Peyer's patch (tissue), 4 donors: ENCODE measurements at regions not wholly inside any gene's neighbourhood (a gene's known extent, or its start where the extent isn't known, plus 50 kb on each side); places are given as distances from the start of the nearest gene placed in this dataset.

ENCODE experiments used
- DNase-seq, 3 donors: peaks; one replicate each; pipeline ENCODE4 v3.0.0-alpha.2; 2017 to 2019
- H3K27ac ChIP-seq, 4 donors: fragments of 200-600 bp; sonication (generic); one replicate each; pipeline ENCODE4 v1.5.1; 2016 to 2019
- H3K27me3 ChIP-seq, 2 donors: fragments of 200-600 bp; sonication (generic); one replicate each; pipeline ENCODE4 v1.5.1; 2019
- H3K36me3 ChIP-seq, 3 donors: fragments of 200-600 bp; sonication (generic); one replicate each; pipeline ENCODE4 v1.5.1; 2016 to 2019
- H3K4me1 ChIP-seq, 4 donors: fragments of 200-600 bp; sonication (generic); one replicate each; pipeline ENCODE4 v1.5.1; 2016 to 2019
- H3K4me3 ChIP-seq, 4 donors: fragments of 200-600 bp; sonication (generic); 1 replicate in 3 of 4; 2 replicates in 1 of 4; pipeline ENCODE4 v1.5.1; 2016 to 2019; ENCODE audit warnings: mild to moderate bottlenecking in 1 of 4
- H3K9me3 ChIP-seq, 4 donors: fragments of 200-600 bp; sonication (generic); one replicate each; pipeline ENCODE4 v1.5.1; 2016 to 2019; ENCODE audit warnings: mild to moderate bottlenecking in 1 of 4
- POLR2A ChIP-seq, 2 donors: fragments of 450-650 bp; IDR thresholded peaks; one replicate each; pipeline ENCODE4 v1.5.1; 2017; ENCODE audit warnings: antibody characterized with exemption in 2 of 2, mild to moderate bottlenecking in 2 of 2, moderate library complexity in 2 of 2
- TF ChIP-seq, protein P1 (sequence below), 6 experiments: fragments of 450-650 bp in 4 of 6; fragments of 200-600 bp in 2 of 6; sonication (generic) in 1 of 6; IDR thresholded peaks; one replicate each; pipeline ENCODE4 v1.5.1; 2017 to 2019; ENCODE audit warnings: antibody characterized with exemption in 6 of 6, mild to moderate bottlenecking in 3 of 6, moderate library complexity in 1 of 6

DNA sequence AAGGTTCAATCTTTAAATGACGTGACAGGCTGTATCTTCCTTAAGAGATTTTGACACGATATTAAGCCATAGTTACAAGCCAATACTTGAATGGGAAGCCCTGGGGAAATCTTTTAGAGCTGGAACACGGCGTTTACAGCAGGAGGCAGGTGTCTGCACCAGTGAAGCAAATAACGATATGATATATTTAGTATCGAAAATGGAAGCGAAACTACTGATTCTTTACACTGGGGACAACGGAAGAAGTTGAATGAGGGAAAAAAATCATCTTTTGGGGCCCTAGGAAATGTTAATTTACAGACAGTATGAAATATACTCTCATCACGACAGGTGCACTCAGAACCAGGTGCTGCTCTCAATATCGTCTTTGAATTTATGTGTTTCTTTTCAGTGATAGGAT lies 793.9 kb upstream of the PCDH20 start:
- Histone ChIP-seq H3K36me3 (no peaks in the 10 kb centered on the region), H3K27me3 (no peaks in the 10 kb centered on the region), H3K4me3 (no peak overlapping the region), H3K27ac (no peak overlapping the region), H3K9me3 (no peaks in the 10 kb centered on the region), H3K4me1 (no peaks in the 10 kb centered on the region)
- TF ChIP-seq POLR2A (IDR thresholded peaks at IDR 0.05): no peak
- DNase-seq: no peak

DNA sequence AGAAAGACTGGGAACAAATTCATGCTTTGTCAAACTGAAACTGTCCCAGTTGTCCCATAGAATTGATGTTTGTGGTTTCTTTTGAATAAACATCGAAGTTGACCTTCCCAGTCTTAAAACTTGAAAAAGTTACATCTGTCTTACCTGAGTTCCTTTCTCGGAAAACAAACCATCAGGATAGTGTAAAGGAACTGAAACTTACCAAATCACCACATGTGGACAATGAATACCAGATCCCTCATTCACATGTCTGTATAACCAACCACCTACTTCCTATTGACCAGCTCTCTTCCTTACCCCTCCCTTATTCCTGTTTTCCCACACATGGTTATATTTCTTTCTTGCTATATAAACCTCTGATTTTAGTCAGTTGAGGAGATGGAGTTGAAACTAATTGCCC lies 791.7 kb upstream of the PCDH20 start:
- Histone ChIP-seq H3K36me3 (no peaks in the 10 kb centered on the region), H3K9me3 (no peaks in the 10 kb centered on the region), H3K4me3 (no peak overlapping the region), H3K27ac (no peak overlapping the region), H3K27me3 (no peaks in the 10 kb centered on the region), H3K4me1 (no peaks in the 10 kb centered on the region)
- no peak for DNase-seq
- TF ChIP-seq, protein P1, sequence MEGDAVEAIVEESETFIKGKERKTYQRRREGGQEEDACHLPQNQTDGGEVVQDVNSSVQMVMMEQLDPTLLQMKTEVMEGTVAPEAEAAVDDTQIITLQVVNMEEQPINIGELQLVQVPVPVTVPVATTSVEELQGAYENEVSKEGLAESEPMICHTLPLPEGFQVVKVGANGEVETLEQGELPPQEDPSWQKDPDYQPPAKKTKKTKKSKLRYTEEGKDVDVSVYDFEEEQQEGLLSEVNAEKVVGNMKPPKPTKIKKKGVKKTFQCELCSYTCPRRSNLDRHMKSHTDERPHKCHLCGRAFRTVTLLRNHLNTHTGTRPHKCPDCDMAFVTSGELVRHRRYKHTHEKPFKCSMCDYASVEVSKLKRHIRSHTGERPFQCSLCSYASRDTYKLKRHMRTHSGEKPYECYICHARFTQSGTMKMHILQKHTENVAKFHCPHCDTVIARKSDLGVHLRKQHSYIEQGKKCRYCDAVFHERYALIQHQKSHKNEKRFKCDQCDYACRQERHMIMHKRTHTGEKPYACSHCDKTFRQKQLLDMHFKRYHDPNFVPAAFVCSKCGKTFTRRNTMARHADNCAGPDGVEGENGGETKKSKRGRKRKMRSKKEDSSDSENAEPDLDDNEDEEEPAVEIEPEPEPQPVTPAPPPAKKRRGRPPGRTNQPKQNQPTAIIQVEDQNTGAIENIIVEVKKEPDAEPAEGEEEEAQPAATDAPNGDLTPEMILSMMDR (IDR thresholded peaks at IDR 0.05): no peak
- no peak for TF ChIP-seq POLR2A (IDR thresholded peaks at IDR 0.05)

DNA sequence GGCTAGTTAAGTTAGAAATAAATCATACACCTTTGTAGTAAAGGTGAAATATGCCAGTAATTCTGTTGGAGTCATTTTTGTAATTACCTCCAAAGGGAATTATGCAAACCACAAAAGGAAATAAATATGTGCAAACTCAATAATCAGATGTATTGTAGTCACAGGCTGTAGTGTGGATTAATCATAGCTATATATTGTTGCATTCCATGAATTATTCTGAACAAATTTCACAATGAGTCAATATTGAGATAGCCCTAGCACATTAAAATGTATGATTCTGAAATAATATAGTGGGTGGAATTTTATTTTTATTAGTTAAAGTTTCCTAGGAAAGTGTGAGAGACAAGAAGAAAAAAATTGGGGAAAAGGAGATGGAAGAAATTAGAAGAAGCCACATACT lies 790.5 kb upstream of the PCDH20 start:
- DNase-seq: no peak
- Histone ChIP-seq H3K4me1 (no peaks in the 10 kb centered on the region), H3K36me3 (no peaks in the 10 kb centered on the region), H3K4me3 (no peak overlapping the region), H3K27ac (no peak overlapping the region), H3K9me3 (no peaks in the 10 kb centered on the region), H3K27me3 (no peaks in the 10 kb centered on the region)
- TF ChIP-seq, protein P1 (IDR thresholded peaks at IDR 0.05): no peak
- TF ChIP-seq POLR2A (IDR thresholded peaks at IDR 0.05): no peak

DNA sequence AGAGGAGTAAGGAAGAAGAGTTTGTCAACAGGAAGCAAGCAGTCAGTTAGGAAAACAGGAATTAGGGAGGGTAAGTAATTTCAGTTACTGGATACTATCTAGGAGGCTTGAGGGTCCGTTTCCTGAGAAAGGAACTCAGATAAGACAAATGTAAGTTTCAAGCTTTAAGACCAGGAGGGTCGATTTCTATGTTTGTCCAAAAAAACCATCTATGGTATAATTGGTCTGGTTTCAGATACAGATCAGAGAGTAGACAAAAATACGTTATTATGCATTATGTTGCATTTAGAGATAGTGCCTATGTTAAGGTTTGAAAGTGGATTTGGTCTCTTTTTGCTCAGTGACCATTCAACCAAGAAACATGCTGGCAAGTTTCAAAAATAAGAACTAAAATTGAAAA lies 789.6 kb upstream of the PCDH20 start:
- Histone ChIP-seq H3K4me3 (no peak overlapping the region), H3K27ac (no peak overlapping the region), H3K9me3 (no peaks in the 10 kb centered on the region), H3K36me3 (no peaks in the 10 kb centered on the region), H3K4me1 (no peaks in the 10 kb centered on the region), H3K27me3 (no peaks in the 10 kb centered on the region)
- DNase-seq: no peak
- TF ChIP-seq, protein P1 (IDR thresholded peaks at IDR 0.05): no peak
- TF ChIP-seq POLR2A (IDR thresholded peaks at IDR 0.05): no peak

DNA sequence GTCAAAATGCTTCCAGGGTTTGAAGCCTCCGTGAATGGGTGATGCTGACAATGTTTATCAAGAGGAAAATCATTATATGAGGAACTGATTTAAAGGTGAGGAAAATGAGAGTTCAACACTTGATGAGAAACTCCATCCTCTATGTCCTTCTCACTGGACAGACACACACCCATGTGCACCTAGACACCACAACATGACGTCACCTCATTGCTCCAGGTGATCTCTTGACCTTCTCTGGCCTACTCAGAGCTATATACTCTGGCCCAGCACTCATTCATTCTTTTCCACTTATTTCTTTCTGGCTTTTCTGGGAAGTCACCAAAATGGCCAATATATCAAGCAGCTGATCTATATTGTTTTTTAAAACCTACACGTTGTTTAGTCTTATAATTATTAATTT lies 778.7 kb upstream of the PCDH20 start:
- Histone ChIP-seq H3K27me3 (no peaks in the 10 kb centered on the region), H3K36me3 (no peaks in the 10 kb centered on the region), H3K4me1 (no peaks in the 10 kb centered on the region), H3K27ac (no peak overlapping the region), H3K9me3 (no peaks in the 10 kb centered on the region), H3K4me3 (no peak overlapping the region)
- DNase-seq: no peak
- TF ChIP-seq, protein P1 (IDR thresholded peaks at IDR 0.05): no peak
- TF ChIP-seq POLR2A (IDR thresholded peaks at IDR 0.05): no peak

DNA sequence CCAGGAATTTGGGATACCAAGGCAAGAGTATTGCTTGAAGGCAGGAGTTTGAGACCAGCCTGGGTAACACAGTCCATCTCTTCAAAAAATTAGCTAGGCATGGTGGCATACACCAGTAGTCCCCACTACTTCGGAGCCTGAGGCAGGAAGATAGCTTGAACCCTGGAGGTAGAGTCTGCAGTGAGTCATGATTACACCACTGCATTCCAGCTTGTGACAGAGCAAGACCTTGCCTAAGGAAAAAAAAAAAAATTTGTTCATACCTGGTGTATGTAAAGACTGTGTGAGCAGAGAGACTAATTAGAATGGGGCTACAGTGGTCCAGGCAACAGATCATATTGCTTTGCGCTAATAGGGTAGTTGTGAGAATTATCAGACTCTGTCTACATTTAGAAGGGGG lies 778.3 kb upstream of the PCDH20 start:
- Histone ChIP-seq H3K27ac (no peak overlapping the region), H3K4me3 (no peak overlapping the region), H3K36me3 (no peaks in the 10 kb centered on the region), H3K27me3 (no peaks in the 10 kb centered on the region), H3K9me3 (no peaks in the 10 kb centered on the region), H3K4me1 (no peaks in the 10 kb centered on the region)
- no peak for DNase-seq
- no peak for TF ChIP-seq POLR2A (IDR thresholded peaks at IDR 0.05)
- TF ChIP-seq, protein P1 (IDR thresholded peaks at IDR 0.05): no peak
